Right atrium auricular region (tissue), 2 donors: ENCODE measurements at regions not wholly inside any gene's neighbourhood (a gene's known extent, or its start where the extent isn't known, plus 50 kb on each side); places are given as distances from the start of the nearest gene placed in this dataset.

Experiments
- DNase-seq: peaks from one replicate; pipeline ENCODE4 v3.0.0-alpha.2; 2019; ENCODE audit warnings: low spot score
- H3K27ac ChIP-seq, 2 donors: fragments of 200-600 bp; sonication (generic); 1 replicate in 1 of 2; 2 replicates in 1 of 2; pipeline ENCODE4 v1.5.1; 2016 to 2019
- H3K27me3 ChIP-seq, 2 donors: fragments of 200-600 bp; sonication (generic); one replicate each; pipeline versions ENCODE4 v1.5.1 to v1.6.0; 2017 to 2019
- H3K36me3 ChIP-seq: fragments of 200-600 bp; sonication (generic); one replicate; pipeline ENCODE4 v1.5.1; 2016
- H3K4me1 ChIP-seq, 2 donors: fragments of 200-600 bp; sonication (generic); one replicate each; pipeline versions ENCODE4 v1.5.1 to v1.6.0; 2017 to 2019
- H3K4me3 ChIP-seq, 2 donors: fragments of 200-600 bp; sonication (generic); 1 replicate in 1 of 2; 2 replicates in 1 of 2; pipeline ENCODE4 v1.5.1; 2017 to 2019; ENCODE audit warnings: mild to moderate bottlenecking in 1 of 2, moderate library complexity in 1 of 2
- H3K9me3 ChIP-seq, 2 donors: fragments of 200-600 bp; sonication (generic); one replicate each; pipeline ENCODE4 v1.5.1; 2019
- TF ChIP-seq, protein P1 (sequence below), 2 donors: fragments of 200-600 bp; sonication (generic); IDR thresholded peaks; one replicate each; pipeline ENCODE4 v1.5.1; 2019; ENCODE audit warnings: antibody characterized with exemption in 2 of 2

DNA sequence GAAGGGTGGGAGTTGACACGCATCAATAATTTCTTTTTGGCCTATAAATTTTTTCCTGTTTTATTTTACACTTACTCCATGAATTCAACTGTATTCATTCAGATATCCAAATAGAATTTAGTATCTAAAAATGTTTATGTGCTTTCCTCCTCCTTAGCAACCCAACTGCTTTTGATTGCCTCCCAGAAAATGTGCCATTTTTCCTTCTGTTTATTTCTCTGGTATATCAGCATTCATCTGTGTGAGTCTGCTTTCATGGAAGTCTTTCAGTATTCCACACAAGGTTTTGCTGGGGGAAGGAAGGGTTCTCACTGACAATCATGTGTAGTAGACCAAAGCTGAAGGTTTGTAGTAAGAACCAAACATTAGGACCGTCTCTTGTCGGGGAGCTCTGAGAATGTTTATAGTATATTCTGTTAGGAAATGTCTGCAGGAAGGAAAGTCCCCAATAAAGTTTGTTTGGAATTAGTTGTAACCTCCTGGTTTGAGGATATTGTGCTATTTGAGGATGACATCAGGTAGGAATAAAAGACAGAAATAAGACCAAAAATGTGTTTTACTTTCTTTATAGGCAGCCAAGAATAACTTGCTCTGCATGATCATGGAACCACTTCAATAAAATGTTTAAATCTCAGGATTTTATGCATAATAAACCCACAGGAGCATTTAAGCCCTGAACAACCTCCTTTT lies 673.6 kb upstream of the INTU start:
- Histone ChIP-seq H3K9me3 (no peaks in the 10 kb centered on the region), H3K4me3 (no peak overlapping the region), H3K27me3 (no peaks in the 10 kb centered on the region), H3K27ac (no peak overlapping the region), H3K36me3 (no peaks in the 10 kb centered on the region), H3K4me1 (no peaks in the 10 kb centered on the region)
- TF ChIP-seq, protein P1, sequence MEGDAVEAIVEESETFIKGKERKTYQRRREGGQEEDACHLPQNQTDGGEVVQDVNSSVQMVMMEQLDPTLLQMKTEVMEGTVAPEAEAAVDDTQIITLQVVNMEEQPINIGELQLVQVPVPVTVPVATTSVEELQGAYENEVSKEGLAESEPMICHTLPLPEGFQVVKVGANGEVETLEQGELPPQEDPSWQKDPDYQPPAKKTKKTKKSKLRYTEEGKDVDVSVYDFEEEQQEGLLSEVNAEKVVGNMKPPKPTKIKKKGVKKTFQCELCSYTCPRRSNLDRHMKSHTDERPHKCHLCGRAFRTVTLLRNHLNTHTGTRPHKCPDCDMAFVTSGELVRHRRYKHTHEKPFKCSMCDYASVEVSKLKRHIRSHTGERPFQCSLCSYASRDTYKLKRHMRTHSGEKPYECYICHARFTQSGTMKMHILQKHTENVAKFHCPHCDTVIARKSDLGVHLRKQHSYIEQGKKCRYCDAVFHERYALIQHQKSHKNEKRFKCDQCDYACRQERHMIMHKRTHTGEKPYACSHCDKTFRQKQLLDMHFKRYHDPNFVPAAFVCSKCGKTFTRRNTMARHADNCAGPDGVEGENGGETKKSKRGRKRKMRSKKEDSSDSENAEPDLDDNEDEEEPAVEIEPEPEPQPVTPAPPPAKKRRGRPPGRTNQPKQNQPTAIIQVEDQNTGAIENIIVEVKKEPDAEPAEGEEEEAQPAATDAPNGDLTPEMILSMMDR (IDR thresholded peaks at IDR 0.05) = no peak
- DNase-seq = no peak

DNA sequence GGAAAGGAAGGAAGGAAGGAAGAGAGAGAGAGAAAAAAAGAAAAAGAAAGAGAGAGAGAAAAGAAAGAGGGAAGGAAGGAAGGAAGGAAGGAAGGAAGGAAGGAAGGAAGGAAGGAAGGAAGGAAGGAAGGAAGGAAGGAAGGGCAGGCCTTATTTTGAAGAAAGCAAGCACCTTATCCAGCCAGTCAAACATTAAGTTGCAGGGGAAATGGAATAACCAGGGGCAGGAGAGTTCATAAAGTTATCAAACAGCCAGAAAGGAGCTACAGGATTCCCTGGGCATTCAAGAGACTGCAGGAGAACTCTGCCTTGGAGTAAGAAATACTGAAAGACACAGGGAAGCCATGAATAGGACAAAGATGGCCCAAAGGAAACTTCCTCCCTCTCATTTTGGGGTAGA lies 672.0 kb upstream of the INTU start:
- H3K27ac ChIP-seq = no peak overlapping the region
- H3K4me1 ChIP-seq = no peaks in the 10 kb centered on the region
- no peaks in the 10 kb centered on the region for H3K9me3 ChIP-seq
- DNase-seq = no peak
- no peaks in the 10 kb centered on the region for H3K27me3 ChIP-seq
- TF ChIP-seq, protein P1 (IDR thresholded peaks at IDR 0.05) = no peak
- no peak overlapping the region for H3K4me3 ChIP-seq
- no peaks in the 10 kb centered on the region for H3K36me3 ChIP-seq

DNA sequence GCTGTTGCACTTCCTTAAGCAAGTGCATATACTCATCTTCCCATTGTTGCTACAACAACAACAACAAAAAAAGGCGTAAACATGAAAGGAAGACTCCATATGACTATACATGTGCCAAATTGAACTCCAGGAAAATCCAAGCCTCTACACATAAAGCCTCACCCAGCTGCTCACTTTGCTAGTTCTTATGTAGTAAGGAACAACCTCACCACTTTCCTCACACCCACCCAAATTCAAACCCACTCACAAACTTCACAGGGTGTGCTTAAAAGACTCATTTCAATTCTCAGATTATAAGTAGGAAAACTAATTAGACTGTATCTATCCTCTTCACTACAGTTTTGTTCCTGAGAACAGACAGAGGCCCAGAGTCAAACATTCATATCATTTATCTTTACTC lies 671.1 kb upstream of the INTU start:
- Histone ChIP-seq H3K36me3 (no peaks in the 10 kb centered on the region), H3K27ac (no peak overlapping the region), H3K9me3 (no peaks in the 10 kb centered on the region), H3K4me3 (no peak overlapping the region), H3K4me1 (no peaks in the 10 kb centered on the region), H3K27me3 (no peaks in the 10 kb centered on the region)
- TF ChIP-seq, protein P1 (IDR thresholded peaks at IDR 0.05) = no peak
- DNase-seq = no peak

DNA sequence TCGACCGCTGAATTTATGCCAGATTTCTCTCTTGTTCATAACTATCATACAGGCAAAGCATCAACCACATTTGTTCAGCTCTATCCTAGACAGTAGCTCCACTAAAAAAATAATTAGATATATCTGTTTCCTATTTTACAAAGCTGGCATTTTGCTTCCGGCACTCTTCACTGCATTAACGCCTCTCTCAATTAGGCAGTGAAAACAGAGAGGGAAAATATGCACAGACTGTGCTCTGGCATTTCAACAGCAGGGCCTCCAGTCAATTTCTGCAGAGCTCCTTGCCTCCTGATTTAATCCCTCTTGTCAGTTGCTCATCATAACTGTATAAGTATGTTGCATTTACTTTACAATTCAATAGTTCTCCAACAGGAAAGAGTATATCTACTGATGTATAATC lies 666.9 kb upstream of the INTU start:
- no peak for DNase-seq
- no peaks in the 10 kb centered on the region for H3K9me3 ChIP-seq
- H3K36me3 ChIP-seq = no peaks in the 10 kb centered on the region
- TF ChIP-seq, protein P1 (IDR thresholded peaks at IDR 0.05) = no peak
- H3K4me3 ChIP-seq = no peak overlapping the region
- no peaks in the 10 kb centered on the region for H3K4me1 ChIP-seq
- H3K27me3 ChIP-seq = no peaks in the 10 kb centered on the region
- no peak overlapping the region for H3K27ac ChIP-seq

DNA sequence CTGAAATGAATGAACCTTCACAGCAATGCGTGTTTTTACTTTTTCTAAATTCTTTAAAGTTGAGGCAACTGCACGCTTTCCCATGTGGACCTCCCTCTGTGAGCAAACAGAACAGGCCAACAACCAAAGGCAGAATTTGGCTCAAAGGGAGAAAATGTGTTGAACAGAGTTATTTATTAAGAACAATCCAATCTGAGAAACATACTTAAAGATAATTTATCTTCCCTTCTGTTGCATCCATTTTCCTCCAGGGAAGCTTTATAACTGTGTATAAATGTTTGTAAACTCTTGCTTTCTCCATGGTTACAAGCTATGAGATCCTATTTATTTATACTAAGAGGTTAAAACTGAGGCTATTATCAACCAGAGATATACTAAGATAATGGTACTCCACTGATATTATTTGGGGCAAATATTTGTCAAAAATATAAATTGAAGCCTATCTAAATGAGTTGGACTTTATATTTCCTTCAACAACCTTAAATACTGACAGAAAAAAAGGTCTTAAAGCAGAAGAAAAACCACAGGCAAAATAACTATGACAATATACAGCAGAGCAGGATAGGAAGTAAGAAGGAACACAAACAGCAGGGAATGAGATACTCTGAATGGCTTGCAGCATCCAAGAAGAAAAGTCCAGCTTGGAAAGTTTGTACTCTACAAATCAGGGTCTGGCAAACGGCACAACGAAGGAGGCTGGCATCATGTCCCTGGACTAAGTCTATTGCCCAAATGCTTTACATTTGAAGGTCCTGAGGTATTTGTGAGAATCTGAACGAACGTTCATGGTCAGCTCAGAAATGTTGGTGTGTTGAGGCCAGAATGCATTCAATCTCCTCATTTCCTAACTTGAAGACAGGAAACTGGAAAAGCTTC lies 663.2 kb upstream of the INTU start:
- DNase-seq = no peak
- Histone ChIP-seq H3K4me3 (no peak overlapping the region), H3K9me3 (no peaks in the 10 kb centered on the region), H3K36me3 (no peaks in the 10 kb centered on the region), H3K27ac (no peak overlapping the region), H3K4me1 (no peaks in the 10 kb centered on the region), H3K27me3 (no peaks in the 10 kb centered on the region)
- TF ChIP-seq, protein P1 (IDR thresholded peaks at IDR 0.05) = no peak
